Mammary epithelial cell (primary cell): ENCODE measurements at regions not wholly inside any gene's neighbourhood (a gene's known extent, or its start where the extent isn't known, plus 50 kb on each side); places are given as distances from the start of the nearest gene placed in this dataset.

Experiments
- CTCF ChIP-seq, 2 donors: IDR thresholded peaks in 1 of 2; conservative IDR thresholded peaks in 1 of 2; 2 replicates each; pipeline ENCODE4 v1.5.1; 2011 to 2012; ENCODE audit warnings: inconsistent platforms in 2 of 2, low read length in 2 of 2, mild to moderate bottlenecking in 2 of 2, control low read depth in 1 of 2, low read depth in 1 of 2; ENCODE audit not compliant: insufficient read depth in 1 of 2; ENCODE audit errors: extremely low read depth in 1 of 2
- EZH2 ChIP-seq: IDR thresholded peaks from 2 replicates; pipeline ENCODE4 v1.6.1; 2012; ENCODE audit warnings: low read length, inconsistent platforms, borderline replicate concordance

DNA sequence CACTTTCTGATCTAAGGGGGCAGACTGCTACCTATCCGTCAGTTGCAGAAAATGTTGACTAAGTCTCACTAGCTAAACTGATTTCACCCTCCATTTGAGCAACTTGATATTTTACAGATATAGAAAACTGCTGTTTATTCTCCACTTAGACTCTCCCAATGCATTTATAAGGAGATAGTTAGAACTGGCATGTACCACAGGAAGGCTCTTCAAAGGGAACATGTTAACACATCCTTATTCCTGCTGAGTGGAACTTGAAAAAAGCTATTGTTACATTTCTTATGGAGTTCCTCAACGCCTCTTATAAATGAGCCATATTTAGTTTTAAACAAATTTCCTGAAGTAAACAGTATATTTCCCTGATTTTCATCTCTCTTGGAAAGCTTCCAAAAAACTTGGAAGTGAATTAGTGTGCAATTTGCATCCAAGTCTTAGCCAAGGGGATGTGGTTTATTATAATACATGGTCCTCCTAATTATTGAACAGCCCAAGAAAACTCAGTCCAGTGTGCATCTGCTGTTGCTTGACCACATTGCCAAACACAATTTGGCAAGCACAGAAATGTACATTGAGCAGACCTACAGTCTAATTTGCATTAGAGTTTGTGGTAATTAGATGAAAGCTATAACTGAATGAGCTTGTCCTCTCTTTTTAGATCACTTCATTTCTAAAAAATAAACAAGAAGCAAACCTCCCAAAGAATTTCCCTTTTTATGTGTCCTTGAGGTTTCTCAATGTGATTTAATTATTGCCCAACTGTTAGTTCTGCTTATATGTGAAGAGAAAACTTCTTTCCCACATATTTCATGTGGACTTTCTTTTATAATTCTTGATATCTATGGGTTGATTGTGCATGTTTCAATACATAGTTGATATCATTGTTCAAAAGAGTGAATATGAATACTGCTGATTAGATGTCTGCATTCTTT is 72.6 kb upstream of the DPH6 start:
- TF ChIP-seq CTCF (conservative IDR thresholded peaks at IDR 0.05 in 1 of 2, IDR thresholded peaks at IDR 0.05 in 1 of 2; ENCODE audit: extremely low read depth in 1 of 2, insufficient read depth in 1 of 2, low read depth in 1 of 2, low read length in 2 of 2): no peak
- no peak for TF ChIP-seq EZH2
